ENCODE measurements at regions not wholly inside any gene's neighbourhood (a gene's known extent, or its start where the extent isn't known, plus 50 kb on each side); places are given as distances from the start of the nearest gene placed in this dataset.

DNA sequence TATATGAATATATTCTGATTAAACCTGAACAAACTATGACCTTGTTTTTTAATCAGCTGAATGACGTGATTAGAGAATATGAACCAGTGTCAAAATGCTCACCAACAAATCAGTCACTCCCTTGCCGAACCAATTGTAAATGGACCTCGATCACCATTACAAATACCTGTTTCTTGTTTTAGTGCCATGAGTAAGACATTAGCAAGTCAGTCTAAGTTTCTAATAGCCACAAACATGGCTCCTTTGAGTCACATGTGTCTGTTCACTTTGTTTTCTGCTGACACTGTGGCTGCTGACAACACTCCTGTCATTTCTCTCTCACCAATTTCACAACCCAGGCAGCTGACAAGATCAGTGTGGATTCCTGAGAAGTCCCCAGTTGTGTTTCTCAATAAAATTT lies 286.2 kb upstream of the MDGA2 start:
- TF ChIP-seq YY1 (IDR thresholded peaks at IDR 0.05): no peak
- TF ChIP-seq, protein P1, sequence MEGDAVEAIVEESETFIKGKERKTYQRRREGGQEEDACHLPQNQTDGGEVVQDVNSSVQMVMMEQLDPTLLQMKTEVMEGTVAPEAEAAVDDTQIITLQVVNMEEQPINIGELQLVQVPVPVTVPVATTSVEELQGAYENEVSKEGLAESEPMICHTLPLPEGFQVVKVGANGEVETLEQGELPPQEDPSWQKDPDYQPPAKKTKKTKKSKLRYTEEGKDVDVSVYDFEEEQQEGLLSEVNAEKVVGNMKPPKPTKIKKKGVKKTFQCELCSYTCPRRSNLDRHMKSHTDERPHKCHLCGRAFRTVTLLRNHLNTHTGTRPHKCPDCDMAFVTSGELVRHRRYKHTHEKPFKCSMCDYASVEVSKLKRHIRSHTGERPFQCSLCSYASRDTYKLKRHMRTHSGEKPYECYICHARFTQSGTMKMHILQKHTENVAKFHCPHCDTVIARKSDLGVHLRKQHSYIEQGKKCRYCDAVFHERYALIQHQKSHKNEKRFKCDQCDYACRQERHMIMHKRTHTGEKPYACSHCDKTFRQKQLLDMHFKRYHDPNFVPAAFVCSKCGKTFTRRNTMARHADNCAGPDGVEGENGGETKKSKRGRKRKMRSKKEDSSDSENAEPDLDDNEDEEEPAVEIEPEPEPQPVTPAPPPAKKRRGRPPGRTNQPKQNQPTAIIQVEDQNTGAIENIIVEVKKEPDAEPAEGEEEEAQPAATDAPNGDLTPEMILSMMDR (IDR thresholded peaks at IDR 0.05; ENCODE audit: low read depth, low read length, missing input control): no peak
